ENCODE measurements at regions not wholly inside any gene's neighbourhood (a gene's known extent, or its start where the extent isn't known, plus 50 kb on each side); places are given as distances from the start of the nearest gene placed in this dataset.

- no peak overlapping the region for H3K27ac ChIP-seq (ENCODE audit: low read depth in 2 of 2, low read length in 1 of 2)
- WGBS, 2 donors: 40 to 53% methylated on average over 3 of the region's 3 CpGs
- no peak overlapping the region for H3K4me3 ChIP-seq (ENCODE audit: low read depth in 1 of 2, low read length in 2 of 2)
- no peaks in the 10 kb centered on the region for H3K27me3 ChIP-seq (ENCODE audit: control insufficient read depth in 1 of 2, insufficient read depth in 2 of 2, low read length in 2 of 2)
- H3K36me3 ChIP-seq (ENCODE audit: control insufficient read depth in 2 of 2, insufficient read depth in 2 of 2, low read length in 1 of 2): no peaks in the 10 kb centered on the region
- no peaks in the 10 kb centered on the region for H3K4me1 ChIP-seq (ENCODE audit: control insufficient read depth in 2 of 2, insufficient read depth in 2 of 2, low read length in 1 of 2)
- no peaks in the 10 kb centered on the region for H3K9me3 ChIP-seq (ENCODE audit: control insufficient read depth in 2 of 2, insufficient read depth in 1 of 2, low read depth in 1 of 2, low read length in 1 of 2)
Observed at GRCh38 chr2:58497168-58497567, 256.0 kb upstream of the FANCL start.

- no peaks in the 10 kb centered on the region for H3K27me3 ChIP-seq (ENCODE audit: control insufficient read depth in 1 of 2, insufficient read depth in 2 of 2, low read length in 2 of 2)
- no peak overlapping the region for H3K27ac ChIP-seq (ENCODE audit: low read depth in 2 of 2, low read length in 1 of 2)
- no peaks in the 10 kb centered on the region for H3K9me3 ChIP-seq (ENCODE audit: control insufficient read depth in 2 of 2, insufficient read depth in 1 of 2, low read depth in 1 of 2, low read length in 1 of 2)
- H3K4me3 ChIP-seq (ENCODE audit: low read depth in 1 of 2, low read length in 2 of 2): no peak overlapping the region
- 80 to 91% methylated on average over 1 of the region's 1 CpG for WGBS, 2 donors
- no peaks in the 10 kb centered on the region for H3K4me1 ChIP-seq (ENCODE audit: control insufficient read depth in 2 of 2, insufficient read depth in 2 of 2, low read length in 1 of 2)
- no peaks in the 10 kb centered on the region for H3K36me3 ChIP-seq (ENCODE audit: control insufficient read depth in 2 of 2, insufficient read depth in 2 of 2, low read length in 1 of 2)
Observed at GRCh38 chr2:58495806-58496205, 254.7 kb upstream of the FANCL start.

- no peak overlapping the region for H3K27ac ChIP-seq (ENCODE audit: low read depth in 2 of 2, low read length in 1 of 2)
- WGBS, 2 donors: 87 to 94% methylated on average over 10 of the region's 10 CpGs
- no peaks in the 10 kb centered on the region for H3K4me1 ChIP-seq (ENCODE audit: control insufficient read depth in 2 of 2, insufficient read depth in 2 of 2, low read length in 1 of 2)
Observed at GRCh38 chr2:58494071-58494501, 253.0 kb upstream of the FANCL start.

DNA sequence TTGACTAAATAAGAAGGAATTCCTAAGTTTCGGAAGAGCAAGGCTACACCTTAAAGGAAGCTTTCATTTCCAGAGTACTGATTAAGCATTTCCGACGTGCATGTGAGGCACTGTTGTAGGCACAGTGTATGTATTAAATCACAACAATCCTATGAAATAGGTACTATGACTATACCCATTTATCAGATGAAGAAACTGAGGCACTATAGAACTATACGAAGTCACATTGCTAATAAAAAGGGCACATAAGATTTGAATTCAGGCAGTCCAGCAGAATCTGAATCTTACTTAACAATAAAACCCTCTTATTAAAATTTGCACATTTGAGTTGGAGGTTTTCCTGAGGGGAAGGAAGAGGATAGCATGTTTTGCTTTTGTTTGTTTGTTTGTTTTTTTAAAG is 243.5 kb upstream of the FANCL start:
- Histone ChIP-seq H3K36me3 (ENCODE audit: control insufficient read depth in 2 of 2, insufficient read depth in 2 of 2, low read length in 1 of 2) (no peaks in the 10 kb centered on the region), H3K9me3 (ENCODE audit: control insufficient read depth in 2 of 2, insufficient read depth in 1 of 2, low read depth in 1 of 2, low read length in 1 of 2) (no peaks in the 10 kb centered on the region), H3K27ac (ENCODE audit: low read depth in 2 of 2, low read length in 1 of 2) (no peak overlapping the region), H3K27me3 (ENCODE audit: control insufficient read depth in 1 of 2, insufficient read depth in 2 of 2, low read length in 2 of 2) (no peaks in the 10 kb centered on the region), H3K4me3 (ENCODE audit: low read depth in 1 of 2, low read length in 2 of 2) (no peak overlapping the region), H3K4me1 (ENCODE audit: control insufficient read depth in 2 of 2, insufficient read depth in 2 of 2, low read length in 1 of 2) (no peaks in the 10 kb centered on the region)
- 89 to 93% methylated on average over 4 of the region's 4 CpGs for WGBS, 2 donors

More at GRCh38 chr2:58494071-58494501, 253.0 kb upstream of the FANCL start:
- no peaks in the 10 kb centered on the region for H3K9me3 ChIP-seq (ENCODE audit: control insufficient read depth in 2 of 2, insufficient read depth in 1 of 2, low read depth in 1 of 2, low read length in 1 of 2)
- no peak overlapping the region for H3K4me3 ChIP-seq (ENCODE audit: low read depth in 1 of 2, low read length in 2 of 2)
- no peaks in the 10 kb centered on the region for H3K36me3 ChIP-seq (ENCODE audit: control insufficient read depth in 2 of 2, insufficient read depth in 2 of 2, low read length in 1 of 2)
- H3K27me3 ChIP-seq (ENCODE audit: control insufficient read depth in 1 of 2, insufficient read depth in 2 of 2, low read length in 2 of 2): no peaks in the 10 kb centered on the region

- Histone ChIP-seq H3K4me1 (ENCODE audit: control insufficient read depth in 2 of 2, insufficient read depth in 2 of 2, low read length in 1 of 2) (no peaks in the 10 kb centered on the region), H3K36me3 (ENCODE audit: control insufficient read depth in 2 of 2, insufficient read depth in 2 of 2, low read length in 1 of 2) (no peaks in the 10 kb centered on the region), H3K4me3 (ENCODE audit: low read depth in 1 of 2, low read length in 2 of 2) (no peak overlapping the region)
Observed at GRCh38 chr2:58484221-58484620, 243.1 kb upstream of the FANCL start.

DNA sequence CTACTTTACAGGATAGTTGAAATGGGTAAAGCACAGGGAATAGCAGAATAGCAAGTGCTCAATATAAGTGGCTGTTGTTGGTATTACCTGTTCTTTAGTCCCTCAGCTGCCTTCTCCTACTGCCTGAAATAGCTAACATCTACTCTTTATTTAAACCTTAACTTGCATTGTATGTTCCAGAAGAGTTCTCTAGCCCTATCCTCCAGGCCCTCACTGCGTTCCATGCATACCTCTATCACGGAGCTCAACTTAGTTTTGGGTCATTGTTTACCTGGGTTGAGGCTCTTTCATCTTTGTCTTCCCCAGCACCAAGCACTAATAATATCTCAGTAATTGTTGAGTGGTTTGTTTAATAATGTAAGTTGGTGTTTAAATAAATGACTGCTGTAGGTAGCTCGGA is 242.2 kb upstream of the FANCL start:
- H3K36me3 ChIP-seq (ENCODE audit: control insufficient read depth in 2 of 2, insufficient read depth in 2 of 2, low read length in 1 of 2): no peaks in the 10 kb centered on the region
- H3K4me3 ChIP-seq (ENCODE audit: low read depth in 1 of 2, low read length in 2 of 2): no peak overlapping the region
- H3K27ac ChIP-seq (ENCODE audit: low read depth in 2 of 2, low read length in 1 of 2): no peak overlapping the region
- H3K4me1 ChIP-seq (ENCODE audit: control insufficient read depth in 2 of 2, insufficient read depth in 2 of 2, low read length in 1 of 2): no peaks in the 10 kb centered on the region
- WGBS, 2 donors: 77 to 79% methylated on average over 3 of the region's 3 CpGs
- H3K27me3 ChIP-seq (ENCODE audit: control insufficient read depth in 1 of 2, insufficient read depth in 2 of 2, low read length in 2 of 2): no peaks in the 10 kb centered on the region
- H3K9me3 ChIP-seq (ENCODE audit: control insufficient read depth in 2 of 2, insufficient read depth in 1 of 2, low read depth in 1 of 2, low read length in 1 of 2): no peaks in the 10 kb centered on the region

More at GRCh38 chr2:58484221-58484620, 243.1 kb upstream of the FANCL start:
- 39 to 60% methylated on average over 1 of the region's 1 CpG for WGBS, 2 donors
- Histone ChIP-seq H3K27ac (ENCODE audit: low read depth in 2 of 2, low read length in 1 of 2) (no peak overlapping the region), H3K27me3 (ENCODE audit: control insufficient read depth in 1 of 2, insufficient read depth in 2 of 2, low read length in 2 of 2) (no peaks in the 10 kb centered on the region), H3K9me3 (ENCODE audit: control insufficient read depth in 2 of 2, insufficient read depth in 1 of 2, low read depth in 1 of 2, low read length in 1 of 2) (no peaks in the 10 kb centered on the region)

GRCh38 chr2:58481670-58482069 is 240.5 kb upstream of the FANCL start:
- Histone ChIP-seq H3K4me3 (ENCODE audit: low read depth in 1 of 2, low read length in 2 of 2) (no peak overlapping the region), H3K36me3 (ENCODE audit: control insufficient read depth in 2 of 2, insufficient read depth in 2 of 2, low read length in 1 of 2) (no peaks in the 10 kb centered on the region), H3K9me3 (ENCODE audit: control insufficient read depth in 2 of 2, insufficient read depth in 1 of 2, low read depth in 1 of 2, low read length in 1 of 2) (no peaks in the 10 kb centered on the region), H3K4me1 (ENCODE audit: control insufficient read depth in 2 of 2, insufficient read depth in 2 of 2, low read length in 1 of 2) (no peaks in the 10 kb centered on the region), H3K27me3 (ENCODE audit: control insufficient read depth in 1 of 2, insufficient read depth in 2 of 2, low read length in 2 of 2) (no peaks in the 10 kb centered on the region), H3K27ac (ENCODE audit: low read depth in 2 of 2, low read length in 1 of 2) (no peak overlapping the region)
- 80 to 85% methylated on average over 2 of the region's 2 CpGs for WGBS, 2 donors

DNA sequence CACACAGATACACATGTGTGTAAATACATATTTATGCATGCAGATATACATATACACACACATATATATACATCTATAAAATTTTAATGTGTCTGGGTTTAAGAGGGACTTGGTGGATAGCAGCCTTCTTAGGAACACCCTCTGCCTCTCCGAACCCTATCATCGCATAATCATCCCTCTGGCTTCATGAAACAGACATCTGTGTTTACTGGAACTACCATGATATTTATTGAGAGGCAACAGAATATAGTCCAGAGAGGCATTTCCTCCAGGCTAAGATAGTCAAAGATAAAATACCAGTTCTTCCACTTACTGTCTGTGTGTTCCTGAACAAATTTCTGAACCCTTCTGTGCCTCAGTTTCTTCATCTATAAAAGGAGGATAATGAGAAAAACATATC is 239.0 kb upstream of the FANCL start:
- Histone ChIP-seq H3K27ac (ENCODE audit: low read depth in 2 of 2, low read length in 1 of 2) (no peak overlapping the region), H3K36me3 (ENCODE audit: control insufficient read depth in 2 of 2, insufficient read depth in 2 of 2, low read length in 1 of 2) (no peaks in the 10 kb centered on the region), H3K9me3 (ENCODE audit: control insufficient read depth in 2 of 2, insufficient read depth in 1 of 2, low read depth in 1 of 2, low read length in 1 of 2) (no peaks in the 10 kb centered on the region), H3K27me3 (ENCODE audit: control insufficient read depth in 1 of 2, insufficient read depth in 2 of 2, low read length in 2 of 2) (no peaks in the 10 kb centered on the region), H3K4me3 (ENCODE audit: low read depth in 1 of 2, low read length in 2 of 2) (no peak overlapping the region), H3K4me1 (ENCODE audit: control insufficient read depth in 2 of 2, insufficient read depth in 2 of 2, low read length in 1 of 2) (no peaks in the 10 kb centered on the region)
- 73 to 80% methylated on average over 2 of the region's 2 CpGs for WGBS, 2 donors

- H3K9me3 ChIP-seq (ENCODE audit: control insufficient read depth in 2 of 2, insufficient read depth in 1 of 2, low read depth in 1 of 2, low read length in 1 of 2): no peaks in the 10 kb centered on the region
- WGBS, 2 donors: 56 to 59% methylated on average over 12 of the region's 12 CpGs
- no peaks in the 10 kb centered on the region for H3K27me3 ChIP-seq (ENCODE audit: control insufficient read depth in 1 of 2, insufficient read depth in 2 of 2, low read length in 2 of 2)
- H3K36me3 ChIP-seq (ENCODE audit: control insufficient read depth in 2 of 2, insufficient read depth in 2 of 2, low read length in 1 of 2): no peaks in the 10 kb centered on the region
- no peaks in the 10 kb centered on the region for H3K4me1 ChIP-seq (ENCODE audit: control insufficient read depth in 2 of 2, insufficient read depth in 2 of 2, low read length in 1 of 2)
- H3K4me3 ChIP-seq (ENCODE audit: low read depth in 1 of 2, low read length in 2 of 2): no peak overlapping the region
- H3K27ac ChIP-seq (ENCODE audit: low read depth in 2 of 2, low read length in 1 of 2): no peak overlapping the region
Observed at GRCh38 chr2:58479535-58480140, 238.5 kb upstream of the FANCL start.

GRCh38 chr2:58476556-58476955 is 235.4 kb upstream of the FANCL start:
- H3K36me3 ChIP-seq (ENCODE audit: control insufficient read depth in 2 of 2, insufficient read depth in 2 of 2, low read length in 1 of 2): no peaks in the 10 kb centered on the region
- H3K4me1 ChIP-seq (ENCODE audit: control insufficient read depth in 2 of 2, insufficient read depth in 2 of 2, low read length in 1 of 2): no peaks in the 10 kb centered on the region
- H3K27me3 ChIP-seq (ENCODE audit: control insufficient read depth in 1 of 2, insufficient read depth in 2 of 2, low read length in 2 of 2): no peaks in the 10 kb centered on the region
- no peak overlapping the region for H3K4me3 ChIP-seq (ENCODE audit: low read depth in 1 of 2, low read length in 2 of 2)
- no peaks in the 10 kb centered on the region for H3K9me3 ChIP-seq (ENCODE audit: control insufficient read depth in 2 of 2, insufficient read depth in 1 of 2, low read depth in 1 of 2, low read length in 1 of 2)
- H3K27ac ChIP-seq (ENCODE audit: low read depth in 2 of 2, low read length in 1 of 2): no peak overlapping the region
